ENCODE measurements at regions not wholly inside any gene's neighbourhood (a gene's known extent, or its start where the extent isn't known, plus 50 kb on each side); places are given as distances from the start of the nearest gene placed in this dataset.
A peak's percentile ranks its signal among the peaks of the same experiment; 100 is the strongest.

DNA sequence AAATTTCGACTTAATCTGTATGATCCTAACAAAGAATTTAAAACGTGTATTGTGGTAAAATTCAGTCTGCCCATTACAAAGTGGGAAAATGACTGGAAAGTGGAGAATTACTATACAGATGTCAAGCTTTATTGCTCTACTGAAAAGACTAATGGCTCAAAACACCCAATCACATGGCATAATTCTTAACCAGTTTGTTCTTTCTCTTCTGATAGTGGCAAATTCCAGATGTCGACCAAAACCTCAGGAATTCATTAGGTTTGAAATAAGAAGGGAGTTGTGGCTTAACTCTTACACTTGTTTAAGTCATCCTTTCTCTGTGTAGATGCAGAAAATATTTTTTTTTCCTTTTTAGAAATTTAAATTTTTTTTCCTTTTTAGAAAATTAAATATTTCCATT lies 1254.9 kb upstream of the LRRN3 start:
- Histone ChIP-seq H3K4me1 (no peaks in the 10 kb centered on the region), H3K27ac (no peak overlapping the region), H3K4me3 (no peak overlapping the region), H3K36me3 (ENCODE audit: insufficient read depth in 1 of 2, low read depth in 1 of 2) (no peaks in the 10 kb centered on the region), H3K27me3 (ENCODE audit: insufficient read depth in 3 of 3, low read length in 2 of 3) (no peaks in the 10 kb centered on the region), H3K9me3 (no peaks in the 10 kb centered on the region)
- intact Hi-C loops (cut with DNase I) = no loop called here
- DNase-seq (no peak), ATAC-seq (no peak)
- TF ChIP-seq, protein P1, sequence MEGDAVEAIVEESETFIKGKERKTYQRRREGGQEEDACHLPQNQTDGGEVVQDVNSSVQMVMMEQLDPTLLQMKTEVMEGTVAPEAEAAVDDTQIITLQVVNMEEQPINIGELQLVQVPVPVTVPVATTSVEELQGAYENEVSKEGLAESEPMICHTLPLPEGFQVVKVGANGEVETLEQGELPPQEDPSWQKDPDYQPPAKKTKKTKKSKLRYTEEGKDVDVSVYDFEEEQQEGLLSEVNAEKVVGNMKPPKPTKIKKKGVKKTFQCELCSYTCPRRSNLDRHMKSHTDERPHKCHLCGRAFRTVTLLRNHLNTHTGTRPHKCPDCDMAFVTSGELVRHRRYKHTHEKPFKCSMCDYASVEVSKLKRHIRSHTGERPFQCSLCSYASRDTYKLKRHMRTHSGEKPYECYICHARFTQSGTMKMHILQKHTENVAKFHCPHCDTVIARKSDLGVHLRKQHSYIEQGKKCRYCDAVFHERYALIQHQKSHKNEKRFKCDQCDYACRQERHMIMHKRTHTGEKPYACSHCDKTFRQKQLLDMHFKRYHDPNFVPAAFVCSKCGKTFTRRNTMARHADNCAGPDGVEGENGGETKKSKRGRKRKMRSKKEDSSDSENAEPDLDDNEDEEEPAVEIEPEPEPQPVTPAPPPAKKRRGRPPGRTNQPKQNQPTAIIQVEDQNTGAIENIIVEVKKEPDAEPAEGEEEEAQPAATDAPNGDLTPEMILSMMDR (IDR thresholded peaks at IDR 0.05) = no peak
- WGBS, 3 donors = 80 to 86% (median 85%) methylated on average over 3 of the region's 3 CpGs

DNA sequence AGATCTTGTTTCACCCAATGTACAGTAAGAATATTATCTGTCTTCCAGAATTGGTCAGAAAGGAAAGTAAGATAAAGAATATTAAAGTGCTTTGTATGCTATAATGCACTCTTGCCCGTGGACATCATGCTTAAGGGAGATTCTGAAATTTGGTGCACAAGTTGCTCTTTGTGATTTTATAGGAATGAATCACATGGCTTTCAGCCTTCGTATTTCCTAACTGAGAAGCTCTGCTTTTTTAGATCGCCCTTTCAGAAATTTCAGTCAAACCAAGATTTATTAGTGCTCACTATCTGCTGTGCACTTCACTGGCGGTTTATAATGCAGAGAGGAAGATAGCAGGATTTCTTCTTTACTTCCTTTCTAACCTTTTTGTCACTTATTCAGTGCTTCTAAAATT lies 1248.5 kb upstream of the LRRN3 start:
- Histone ChIP-seq H3K27ac (no peak overlapping the region), H3K9me3 (no peaks in the 10 kb centered on the region), H3K4me3 (no peak overlapping the region), H3K27me3 (ENCODE audit: insufficient read depth in 3 of 3, low read length in 2 of 3) (no peaks in the 10 kb centered on the region), H3K36me3 (ENCODE audit: insufficient read depth in 1 of 2, low read depth in 1 of 2) (no peaks in the 10 kb centered on the region), H3K4me1 (no peaks in the 10 kb centered on the region)
- ATAC-seq (no peak), DNase-seq (no peak)
- intact Hi-C loops (cut with DNase I) = no loop called here
- TF ChIP-seq, protein P1 (IDR thresholded peaks at IDR 0.05) = no peak
- 78 to 85% (median 83%) methylated on average over 4 of the region's 4 CpGs for WGBS, 3 donors

DNA sequence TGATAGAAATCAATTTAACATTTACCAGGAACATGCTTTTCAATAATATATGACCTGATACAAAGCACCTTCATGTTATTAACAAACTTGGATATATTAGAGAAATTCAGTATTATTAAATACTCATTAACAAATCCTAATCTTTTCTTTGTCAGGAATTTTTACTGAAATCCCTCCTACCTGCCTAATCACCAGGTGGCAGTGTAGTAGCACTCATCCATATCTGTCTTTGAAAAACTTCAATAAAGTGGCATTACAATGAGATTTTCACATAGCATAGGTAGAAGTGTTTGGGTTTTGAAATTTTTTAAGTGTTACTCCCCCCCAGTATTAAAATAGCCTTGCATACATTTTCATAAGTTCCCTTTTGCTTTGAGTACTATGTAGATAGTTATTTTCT lies 1246.6 kb upstream of the LRRN3 start:
- intact Hi-C loops (cut with DNase I) = no loop called here
- Histone ChIP-seq H3K4me1 (no peaks in the 10 kb centered on the region), H3K27ac (no peak overlapping the region), H3K27me3 (ENCODE audit: insufficient read depth in 3 of 3, low read length in 2 of 3) (no peaks in the 10 kb centered on the region), H3K9me3 (no peaks in the 10 kb centered on the region), H3K36me3 (ENCODE audit: insufficient read depth in 1 of 2, low read depth in 1 of 2) (no peaks in the 10 kb centered on the region), H3K4me3 (no peak overlapping the region)
- DNase-seq (no peak), ATAC-seq (no peak)
- TF ChIP-seq, protein P1 (IDR thresholded peaks at IDR 0.05) = peak; percentile 17

DNA sequence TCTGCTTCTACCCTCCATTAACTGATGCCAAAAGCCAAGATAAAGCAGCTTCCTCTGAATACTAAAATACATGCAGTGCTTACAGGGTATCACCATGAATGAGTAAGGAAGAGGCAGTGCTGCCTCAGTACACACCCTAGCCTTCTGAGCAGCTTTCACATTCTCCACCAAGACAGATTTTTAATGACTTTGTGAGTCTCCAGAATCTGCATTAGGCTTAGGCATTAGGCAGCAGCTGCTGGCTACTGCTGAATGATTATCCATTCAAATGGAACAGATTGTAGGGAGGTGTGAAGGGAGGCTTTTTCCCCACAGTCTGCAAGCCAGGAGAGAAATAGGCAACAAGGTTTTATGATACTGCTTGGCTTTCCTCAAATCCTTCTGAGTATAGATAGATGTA lies 1226.7 kb upstream of the LRRN3 start:
- ATAC-seq (no peak), DNase-seq (no peak)
- intact Hi-C loops (cut with DNase I) = no loop called here
- Histone ChIP-seq H3K36me3 (ENCODE audit: insufficient read depth in 1 of 2, low read depth in 1 of 2) (no peaks in the 10 kb centered on the region), H3K27ac (no peak overlapping the region), H3K4me3 (no peak overlapping the region), H3K9me3 (no peaks in the 10 kb centered on the region), H3K27me3 (ENCODE audit: insufficient read depth in 3 of 3, low read length in 2 of 3) (no peaks in the 10 kb centered on the region), H3K4me1 (no peaks in the 10 kb centered on the region)
- TF ChIP-seq, protein P1 (IDR thresholded peaks at IDR 0.05) = no peak

DNA sequence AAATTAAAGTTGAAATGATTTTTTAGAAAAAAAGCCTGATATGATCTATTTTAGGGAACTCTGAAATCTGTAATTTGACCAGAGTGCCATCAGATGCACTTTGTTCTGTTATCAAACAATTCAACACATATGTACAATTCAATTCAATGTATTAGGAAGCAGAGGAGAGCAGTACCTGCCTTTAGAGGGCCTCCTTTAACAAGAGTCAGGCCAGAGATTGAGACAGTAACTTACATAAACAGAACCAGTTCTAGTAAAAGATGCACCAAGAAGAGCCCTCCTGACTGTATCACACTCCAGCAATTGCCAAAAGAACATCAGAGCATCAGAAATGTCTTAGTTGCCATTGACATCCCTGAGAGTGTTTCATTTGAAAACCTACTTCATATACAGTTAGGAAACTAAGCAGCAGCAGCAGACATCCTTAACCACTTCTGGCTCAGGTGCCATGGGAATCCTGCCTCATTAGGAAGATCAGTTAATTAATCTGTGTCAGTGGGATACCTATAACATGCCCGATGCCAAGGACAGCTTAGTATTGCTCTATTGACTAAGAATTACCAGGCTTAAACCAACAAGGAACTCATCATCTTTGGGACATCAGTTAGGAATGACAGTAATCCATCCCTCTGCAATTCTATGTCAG lies 1222.6 kb upstream of the LRRN3 start:
- H3K9me3 ChIP-seq = no peaks in the 10 kb centered on the region
- ATAC-seq = no peak
- H3K27ac ChIP-seq = no peak overlapping the region
- H3K36me3 ChIP-seq (ENCODE audit: insufficient read depth in 1 of 2, low read depth in 1 of 2) = no peaks in the 10 kb centered on the region
- TF ChIP-seq, protein P1 (IDR thresholded peaks at IDR 0.05) = no peak
- no peak for DNase-seq
- H3K4me3 ChIP-seq = no peak overlapping the region
- H3K27me3 ChIP-seq (ENCODE audit: insufficient read depth in 3 of 3, low read length in 2 of 3) = no peaks in the 10 kb centered on the region
- no peaks in the 10 kb centered on the region for H3K4me1 ChIP-seq
- 78 to 84% (median 80%) methylated on average over 1 of the region's 1 CpG for WGBS, 3 donors
- intact Hi-C loops (cut with DNase I) = no loop called here
